Smooth muscle cell (in vitro differentiated cells): ENCODE measurements at regions not wholly inside any gene's neighbourhood (a gene's known extent, or its start where the extent isn't known, plus 50 kb on each side); places are given as distances from the start of the nearest gene placed in this dataset.
"Not testable (repeated sequence)": the region's sequence is repeated elsewhere in the genome, so short reads cannot be mapped to it uniquely, and the experiment has no call there.

Experiments
- DNase-seq: peaks from one replicate; lab custom pipeline; 2025; ENCODE audit not compliant: unreplicated experiment; lab: John Stamatoyannopoulos, UW
- H2AFZ ChIP-seq: fragments of 200-600 bp; sonication (generic); 2 replicates; pipeline ENCODE4 v1.6.0; 2016; ENCODE audit warnings: antibody characterized with exemption, low read depth, mild to moderate bottlenecking
- H3F3A ChIP-seq: fragments of 200-600 bp; sonication (generic); 2 replicates; pipeline ENCODE4 v1.6.0; 2017; ENCODE audit warnings: antibody characterized with exemption, low read depth
- H3K27ac ChIP-seq: fragments of 200-600 bp; sonication (generic); 2 replicates; pipeline ENCODE4 v1.5.1; 2016; ENCODE audit warnings: low read depth, mild to moderate bottlenecking
- H3K27me3 ChIP-seq: fragments of 200-600 bp; sonication (generic); 2 replicates; pipeline ENCODE4 v1.6.1; 2016; ENCODE audit warnings: low read depth, mild to moderate bottlenecking
- H3K36me3 ChIP-seq: fragments of 200-600 bp; sonication (generic); 2 replicates; pipeline ENCODE4 v1.5.1; 2016; ENCODE audit warnings: low read depth
- H3K4me1 ChIP-seq: fragments of 200-600 bp; sonication (generic); 2 replicates; pipeline ENCODE4 v1.5.1; 2016; ENCODE audit warnings: low read depth
- H3K4me2 ChIP-seq: fragments of 200-600 bp; sonication (generic); 2 replicates; pipeline ENCODE4 v1.6.0; 2016; ENCODE audit warnings: mild to moderate bottlenecking
- H3K4me3 ChIP-seq: fragments of 200-600 bp; sonication (generic); 2 replicates; pipeline ENCODE4 v1.5.1; 2016; ENCODE audit warnings: mild to moderate bottlenecking
- H3K79me2 ChIP-seq: fragments of 200-600 bp; sonication (generic); 2 replicates; pipeline ENCODE4 v1.6.0; 2016; ENCODE audit warnings: low read depth, mild to moderate bottlenecking
- H3K9ac ChIP-seq: fragments of 200-600 bp; sonication (generic); 2 replicates; pipeline ENCODE4 v1.6.0; 2016; ENCODE audit warnings: low read depth
- H3K9me3 ChIP-seq: fragments of 200-600 bp; sonication (generic); replicated peaks from 2 replicates; pipeline ENCODE4 v1.5.1; 2016; ENCODE audit warnings: low read depth
- H4K20me1 ChIP-seq: fragments of 200-600 bp; sonication (generic); 2 replicates; pipeline ENCODE4 v1.6.0; 2016; ENCODE audit warnings: low read depth
- WGBS: methylation state at CpG from one replicate; pipeline ENCODE4 v1.1.7; 2016; ENCODE audit warnings: low lambda C conversion rate; 5-methylcytosine and 5-hydroxymethylcytosine counted together
- TF ChIP-seq, protein P1 (sequence below): fragments of 200-600 bp; sonication (generic); IDR thresholded peaks from 2 replicates; pipeline ENCODE4 v1.5.1; 2017; ENCODE audit warnings: borderline replicate concordance, mild to moderate bottlenecking, antibody characterized with exemption; ENCODE audit not compliant: insufficient read depth, poor library complexity, severe bottlenecking

DNA sequence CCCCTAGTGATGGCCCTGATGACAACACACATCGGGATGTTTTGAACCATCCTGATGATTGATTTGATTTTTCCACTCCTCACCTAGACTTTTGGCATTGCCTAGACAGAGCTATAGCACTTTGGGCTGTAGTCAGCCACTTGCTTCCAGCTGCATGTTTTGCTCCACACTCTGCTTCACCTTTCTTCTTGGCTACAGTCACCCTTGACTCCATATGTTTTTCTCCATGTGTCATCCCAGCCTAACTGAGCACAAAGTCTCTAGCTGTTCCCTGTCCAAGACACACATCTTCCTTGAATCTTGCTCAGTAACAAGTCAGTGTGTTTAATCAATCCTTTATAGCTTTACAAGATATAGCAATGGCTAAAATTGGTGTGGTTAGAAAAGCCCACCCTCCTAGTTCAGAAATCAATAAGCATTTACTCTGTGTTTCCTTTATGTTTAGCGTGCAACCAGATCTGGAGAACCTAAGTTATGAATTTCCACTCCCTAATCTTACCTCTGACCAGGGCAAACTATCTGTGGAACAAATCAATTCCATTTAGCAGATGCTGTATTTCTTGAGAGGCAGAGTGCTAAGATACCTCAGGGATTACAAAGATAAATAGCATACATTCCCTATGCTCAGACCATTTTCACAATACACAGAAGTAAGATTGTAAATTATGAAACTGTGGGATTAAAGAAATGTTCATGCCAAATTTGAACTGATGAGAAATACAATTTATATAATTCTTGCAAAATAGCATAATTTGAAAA lies 98.4 kb upstream of the LYPLAL1 start:
- WGBS, result 93% methylated on average over 2 of the region's 2 CpGs
- H3K36me3 ChIP-seq, result no peaks in the 10 kb centered on the region
- H3K27ac ChIP-seq, result no peak overlapping the region
- H3F3A ChIP-seq, result no peaks in the 10 kb centered on the region
- no peak overlapping the region for H3K4me3 ChIP-seq
- H4K20me1 ChIP-seq, result no peaks in the 10 kb centered on the region
- no peak overlapping the region for H2AFZ ChIP-seq
- H3K9me3 ChIP-seq, result no peaks in the 10 kb centered on the region
- H3K9ac ChIP-seq, result no peak overlapping the region
- H3K27me3 ChIP-seq, result no peaks in the 10 kb centered on the region
- DNase-seq, result no peak
- H3K4me1 ChIP-seq, result no peaks in the 10 kb centered on the region
- TF ChIP-seq, protein P1, sequence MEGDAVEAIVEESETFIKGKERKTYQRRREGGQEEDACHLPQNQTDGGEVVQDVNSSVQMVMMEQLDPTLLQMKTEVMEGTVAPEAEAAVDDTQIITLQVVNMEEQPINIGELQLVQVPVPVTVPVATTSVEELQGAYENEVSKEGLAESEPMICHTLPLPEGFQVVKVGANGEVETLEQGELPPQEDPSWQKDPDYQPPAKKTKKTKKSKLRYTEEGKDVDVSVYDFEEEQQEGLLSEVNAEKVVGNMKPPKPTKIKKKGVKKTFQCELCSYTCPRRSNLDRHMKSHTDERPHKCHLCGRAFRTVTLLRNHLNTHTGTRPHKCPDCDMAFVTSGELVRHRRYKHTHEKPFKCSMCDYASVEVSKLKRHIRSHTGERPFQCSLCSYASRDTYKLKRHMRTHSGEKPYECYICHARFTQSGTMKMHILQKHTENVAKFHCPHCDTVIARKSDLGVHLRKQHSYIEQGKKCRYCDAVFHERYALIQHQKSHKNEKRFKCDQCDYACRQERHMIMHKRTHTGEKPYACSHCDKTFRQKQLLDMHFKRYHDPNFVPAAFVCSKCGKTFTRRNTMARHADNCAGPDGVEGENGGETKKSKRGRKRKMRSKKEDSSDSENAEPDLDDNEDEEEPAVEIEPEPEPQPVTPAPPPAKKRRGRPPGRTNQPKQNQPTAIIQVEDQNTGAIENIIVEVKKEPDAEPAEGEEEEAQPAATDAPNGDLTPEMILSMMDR, result no peak
- H3K79me2 ChIP-seq, result no peaks in the 10 kb centered on the region
- no peak overlapping the region for H3K4me2 ChIP-seq

DNA sequence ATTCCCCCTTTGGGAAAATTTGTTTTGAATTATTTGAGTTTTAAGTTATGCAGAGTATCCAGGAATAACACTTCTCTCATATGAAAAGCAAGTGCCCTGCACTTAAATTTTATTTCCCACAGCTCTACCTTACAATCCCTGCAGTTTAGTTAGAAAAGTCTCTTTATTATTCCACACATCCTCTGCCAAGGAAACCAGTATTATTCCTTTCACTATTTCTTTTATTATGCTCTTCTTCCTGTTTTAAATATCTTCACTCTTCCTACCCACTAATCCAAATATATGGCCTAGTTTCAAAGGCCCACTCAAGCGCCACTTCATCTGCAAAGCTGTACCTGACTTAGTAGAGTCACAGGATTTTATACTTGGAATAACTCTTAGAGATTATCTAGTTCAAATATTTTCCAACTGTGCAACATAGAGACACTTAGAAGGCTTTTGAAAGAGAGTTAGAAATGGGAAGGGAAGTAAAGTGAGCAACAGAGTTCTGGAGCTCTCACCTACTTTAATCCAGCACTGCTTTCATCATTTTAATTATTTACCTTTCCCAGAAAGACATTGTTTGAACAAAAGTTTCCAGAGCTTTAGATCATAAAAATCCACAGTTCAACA lies 97.2 kb upstream of the LYPLAL1 start:
- Histone ChIP-seq H4K20me1 (no peaks in the 10 kb centered on the region), H3K4me1 (no peaks in the 10 kb centered on the region), H3K4me2 (no peak overlapping the region), H3K9ac (no peak overlapping the region), H3K4me3 (no peak overlapping the region), H3K79me2 (no peaks in the 10 kb centered on the region), H3K27me3 (no peaks in the 10 kb centered on the region), H3F3A (no peaks in the 10 kb centered on the region), H3K9me3 (no peaks in the 10 kb centered on the region), H3K36me3 (no peaks in the 10 kb centered on the region), H3K27ac (no peak overlapping the region), H2AFZ (no peak overlapping the region)
- DNase-seq, result no peak
- TF ChIP-seq, protein P1, result no peak
- WGBS, result 89% methylated on average over 1 of the region's 1 CpG

DNA sequence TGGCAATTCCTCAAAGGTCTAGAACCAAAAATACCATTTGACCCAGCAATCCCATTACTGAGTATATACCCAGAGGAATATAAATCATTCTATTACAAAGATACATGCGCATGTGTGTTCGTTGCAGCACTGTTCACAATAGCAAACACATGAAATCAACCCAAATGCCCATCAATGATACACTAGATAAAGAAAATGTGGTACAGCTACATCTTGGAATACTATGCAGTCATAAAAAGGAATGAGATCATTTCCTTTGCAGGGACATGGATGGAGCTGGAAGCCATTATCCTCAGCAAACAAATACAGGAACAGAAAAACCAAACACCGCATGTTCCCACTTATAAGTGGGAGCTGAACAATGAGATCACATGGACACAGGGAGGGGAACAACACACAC lies 95.9 kb upstream of the LYPLAL1 start:
- H3K4me3 ChIP-seq, H3F3A ChIP-seq, H3K27ac ChIP-seq, H2AFZ ChIP-seq, DNase-seq, H3K9ac ChIP-seq, H3K36me3 ChIP-seq, H3K9me3 ChIP-seq, H3K27me3 ChIP-seq, H3K4me1 ChIP-seq, H3K4me2 ChIP-seq, H4K20me1 ChIP-seq, H3K79me2 ChIP-seq: not testable (repeated sequence)
- 96% methylated on average over 3 of the region's 3 CpGs for WGBS

DNA sequence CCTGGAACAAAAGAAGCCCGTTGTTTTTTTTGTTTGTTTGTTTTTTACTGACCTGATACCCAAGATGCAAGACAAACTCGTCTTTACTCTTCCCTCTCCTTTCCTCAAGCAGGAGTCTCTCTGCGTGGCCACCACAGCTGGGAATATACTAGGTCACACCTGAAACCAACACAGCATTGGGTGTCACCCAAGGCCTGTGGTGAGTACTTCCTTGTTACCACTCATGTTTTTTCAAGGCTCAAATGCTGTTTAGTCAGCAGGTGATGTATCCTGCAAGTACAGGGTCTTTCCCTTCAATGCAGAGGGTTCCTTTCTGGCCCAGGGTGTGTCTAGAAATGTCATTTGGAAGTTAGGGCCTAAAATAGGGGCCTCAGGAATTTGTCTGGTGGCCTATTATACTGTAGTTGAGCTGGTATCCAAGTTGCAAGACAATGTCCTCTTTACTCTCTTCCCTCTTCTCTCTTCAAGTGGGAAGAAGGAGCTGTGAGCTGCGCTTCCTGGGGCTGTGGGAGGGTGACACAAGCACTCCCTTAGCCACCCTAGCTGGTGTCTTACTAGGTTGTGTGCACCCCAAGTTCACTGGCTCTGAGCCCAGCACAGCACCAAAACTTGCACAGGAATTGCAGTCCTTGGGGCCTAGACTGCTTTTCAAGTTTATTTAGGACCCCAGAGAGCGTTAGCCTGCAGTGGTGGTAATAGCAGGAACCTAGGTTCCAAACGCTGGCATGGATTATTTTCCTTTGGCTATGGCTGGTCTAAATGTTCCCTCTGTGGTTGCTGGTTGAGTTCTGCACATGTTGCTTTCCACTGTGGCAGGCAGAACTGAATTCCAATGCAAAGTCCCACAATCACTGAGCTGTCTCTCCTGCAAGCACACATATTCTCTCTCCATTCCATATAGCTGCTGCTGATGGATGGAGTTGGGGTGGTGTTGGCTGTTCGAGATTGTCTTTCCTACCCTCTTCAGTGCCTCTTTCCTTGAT lies 91.4 kb upstream of the LYPLAL1 start:
- H3K4me3 ChIP-seq, result no peak overlapping the region
- H4K20me1 ChIP-seq, result no peaks in the 10 kb centered on the region
- no peak overlapping the region for H3K9ac ChIP-seq
- no peak for DNase-seq
- H3K36me3 ChIP-seq, result no peaks in the 10 kb centered on the region
- no peaks in the 10 kb centered on the region for H3K79me2 ChIP-seq
- peaks cover 18% of the 10 kb centered on the region for H3K4me1 ChIP-seq
- peak overlapping the region; percentile 28 for H3K4me2 ChIP-seq
- H3K27me3 ChIP-seq, result no peaks in the 10 kb centered on the region
- no peak overlapping the region for H3K27ac ChIP-seq
- peak overlapping the region; percentile 26 for H2AFZ ChIP-seq
- H3F3A ChIP-seq, result peaks cover 5% of the 10 kb centered on the region
- no peaks in the 10 kb centered on the region for H3K9me3 ChIP-seq
- 87% methylated on average over 7 of the region's 7 CpGs for WGBS
- TF ChIP-seq, protein P1, result no peak
